DMS153 treated with DMSO at 0.1 percent for 48 hours (cell line): ENCODE measurements at regions not wholly inside any gene's neighbourhood (a gene's known extent, or its start where the extent isn't known, plus 50 kb on each side); places are given as distances from the start of the nearest gene placed in this dataset.
"Not testable (repeated sequence)": the region's sequence is repeated elsewhere in the genome, so short reads cannot be mapped to it uniquely, and the experiment has no call there.

Experiments used
- DNase-seq: peaks from one replicate; lab custom pipeline; 2025; ENCODE audit not compliant: unreplicated experiment; lab: John Stamatoyannopoulos, UW

DNA sequence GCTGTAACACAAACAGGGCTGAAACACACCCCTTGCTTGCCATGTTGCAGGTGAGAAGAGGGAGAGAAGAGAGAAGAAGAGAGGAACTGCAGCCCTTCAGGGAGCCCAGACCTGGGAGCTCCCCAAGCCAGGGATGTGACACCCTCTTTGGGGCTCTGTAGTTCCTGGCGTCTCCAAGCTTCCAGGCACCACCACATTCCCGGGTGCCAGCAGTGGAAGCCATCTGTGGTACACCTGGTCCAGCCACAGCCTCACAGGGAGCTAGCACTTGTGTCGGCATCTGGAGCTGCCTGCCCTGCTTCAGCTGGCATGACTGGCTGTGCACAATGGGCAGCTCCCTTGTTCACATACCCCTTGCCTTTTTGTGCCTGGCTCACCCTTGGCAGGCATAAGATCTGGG lies 182.1 kb downstream of the DEPDC1B start:
- DNase-seq: no peak

DNA sequence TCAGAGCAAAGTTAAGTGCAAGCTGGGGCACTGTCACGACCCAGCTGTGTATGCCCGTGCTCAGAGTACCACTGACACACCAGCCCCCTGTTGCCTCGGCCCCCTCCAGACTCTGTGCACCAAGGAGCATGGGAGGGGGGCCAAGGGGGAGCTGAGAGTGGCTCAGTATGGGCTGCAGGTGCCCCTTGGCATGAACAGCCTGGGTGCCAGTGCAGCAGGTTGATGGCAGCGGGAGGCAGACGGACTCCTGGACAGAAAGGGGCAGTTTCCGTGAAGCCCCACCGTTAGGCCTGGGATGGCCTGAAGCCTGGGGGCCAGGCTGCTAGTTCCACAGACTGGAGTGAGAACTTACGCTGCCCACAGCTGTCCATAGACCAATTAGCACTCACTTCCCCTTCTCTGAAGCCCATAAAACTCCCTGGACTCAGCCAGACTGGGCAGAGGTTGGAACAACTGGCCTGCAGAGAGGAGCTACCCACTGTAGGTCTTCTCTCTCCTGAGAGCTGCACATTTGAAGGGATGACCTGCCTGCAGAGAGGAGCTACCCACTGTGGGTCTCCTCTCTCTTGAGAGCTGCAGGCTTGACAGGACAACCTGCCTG lies 182.8 kb downstream of the DEPDC1B start:
- no peak for DNase-seq

DNA sequence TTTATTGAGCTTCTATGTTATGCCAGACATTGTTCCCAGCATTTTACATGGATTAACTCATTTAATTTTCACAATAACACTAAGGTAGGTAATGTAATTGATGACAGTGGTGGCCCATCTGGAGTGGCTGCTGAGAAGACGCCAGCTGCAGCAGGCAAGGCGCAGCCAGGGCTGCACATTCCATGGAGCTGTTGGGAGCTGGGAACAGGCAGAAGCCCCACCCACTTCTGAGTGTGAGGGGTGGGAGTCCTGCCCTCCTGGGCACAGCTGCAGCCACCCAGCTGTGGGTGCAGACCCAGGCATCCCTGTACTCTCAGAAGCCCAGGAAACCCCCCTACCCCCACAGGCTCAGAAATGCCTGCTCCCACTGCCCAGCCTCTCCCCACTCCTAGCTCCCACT lies 183.3 kb downstream of the DEPDC1B start:
- DNase-seq: no peak

DNA sequence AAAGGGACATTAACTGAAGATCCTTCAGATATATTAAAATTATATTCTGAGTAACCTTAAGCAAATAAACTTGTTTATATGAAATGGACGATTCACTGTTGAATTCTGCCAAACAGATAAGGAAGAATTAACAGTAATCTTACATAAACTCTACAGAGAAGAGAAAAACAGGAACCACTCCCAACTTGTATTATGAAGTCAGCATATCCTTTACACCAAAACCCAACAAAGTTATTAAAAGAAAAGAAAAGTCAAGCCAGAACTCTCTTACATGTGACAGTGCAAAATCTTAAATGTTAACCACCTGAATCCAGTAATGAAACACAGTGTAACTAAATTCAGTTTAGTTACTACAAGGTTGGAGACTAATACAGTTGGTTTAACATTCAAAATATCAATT lies 185.8 kb downstream of the DEPDC1B start:
- no peak for DNase-seq

DNA sequence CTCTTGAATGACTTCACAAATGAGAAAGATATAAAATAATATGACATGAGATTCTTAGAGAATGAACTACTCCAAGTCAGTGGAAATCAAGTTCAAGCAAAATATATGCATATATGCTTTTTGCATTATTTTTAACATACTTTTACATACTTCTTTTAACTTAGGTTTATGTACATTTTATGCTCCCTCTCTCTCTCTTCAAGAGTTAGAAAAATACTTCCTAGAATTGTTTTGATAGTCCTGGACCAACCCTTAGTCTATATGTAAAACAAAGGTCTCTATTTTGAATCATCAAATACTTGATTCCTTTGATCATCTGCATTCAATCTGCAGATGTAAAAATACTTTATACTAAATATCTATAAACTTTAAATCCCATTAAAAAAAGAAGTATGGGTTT lies 187.8 kb downstream of the DEPDC1B start:
- no peak for DNase-seq

DNA sequence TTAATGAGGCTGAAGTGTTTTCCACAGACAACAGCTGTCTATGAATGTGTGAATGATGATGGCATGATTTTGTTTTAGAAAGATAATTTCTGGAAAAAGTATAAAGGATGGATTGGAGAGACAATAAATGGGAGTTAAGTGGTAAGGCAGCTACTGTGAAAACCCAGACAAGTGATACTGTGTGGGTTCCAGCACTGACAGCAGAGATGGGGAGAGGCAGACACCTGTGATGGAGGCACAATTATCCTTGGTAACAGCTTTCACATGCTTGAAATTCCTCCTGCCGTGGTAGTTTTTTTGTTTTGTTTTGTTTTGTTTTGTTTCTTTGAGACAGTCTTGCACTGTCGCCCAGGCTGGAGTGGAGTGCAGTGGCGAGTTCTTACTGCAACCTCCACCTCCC lies 189.3 kb downstream of the DEPDC1B start:
- DNase-seq: no peak

DNA sequence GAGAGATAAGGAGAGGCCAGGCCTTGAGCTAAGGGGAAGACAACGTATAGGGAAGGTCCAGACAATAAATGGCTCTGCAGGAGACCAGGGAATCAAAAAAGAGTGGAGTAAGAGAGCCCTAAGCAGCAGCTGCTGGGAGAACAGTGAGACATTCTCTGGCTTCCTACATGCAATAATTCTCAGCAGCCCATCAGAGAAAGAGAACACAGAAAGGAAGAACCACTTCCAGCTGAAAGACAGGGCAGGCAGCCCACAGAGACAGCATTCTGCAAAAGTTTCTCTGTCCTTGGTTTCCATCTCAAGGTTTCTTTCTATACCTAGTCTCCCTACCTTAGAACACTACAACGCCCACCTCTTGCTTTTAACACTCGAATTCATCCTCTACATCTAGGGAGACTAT lies 189.9 kb downstream of the DEPDC1B start:
- no peak for DNase-seq

DNA sequence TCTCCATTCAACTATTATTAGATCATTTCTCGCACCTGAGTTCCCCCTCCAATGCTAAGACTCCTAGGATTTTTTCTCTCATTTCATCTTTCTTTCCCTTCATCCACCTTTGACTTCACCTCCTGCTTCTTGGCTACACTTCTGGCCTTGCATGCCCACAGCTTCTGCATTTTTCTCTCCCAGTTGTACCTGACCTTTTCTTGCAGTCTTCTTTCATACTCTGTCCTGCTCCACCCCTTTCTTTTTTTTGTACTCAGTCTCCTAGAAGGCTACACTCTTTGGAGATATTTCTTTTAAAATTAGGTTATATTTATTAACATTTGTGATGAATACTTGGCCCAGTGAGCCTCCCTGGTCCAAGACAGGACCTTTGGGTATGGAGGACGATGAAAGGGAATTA lies 190.4 kb downstream of the DEPDC1B start:
- no peak for DNase-seq

DNA sequence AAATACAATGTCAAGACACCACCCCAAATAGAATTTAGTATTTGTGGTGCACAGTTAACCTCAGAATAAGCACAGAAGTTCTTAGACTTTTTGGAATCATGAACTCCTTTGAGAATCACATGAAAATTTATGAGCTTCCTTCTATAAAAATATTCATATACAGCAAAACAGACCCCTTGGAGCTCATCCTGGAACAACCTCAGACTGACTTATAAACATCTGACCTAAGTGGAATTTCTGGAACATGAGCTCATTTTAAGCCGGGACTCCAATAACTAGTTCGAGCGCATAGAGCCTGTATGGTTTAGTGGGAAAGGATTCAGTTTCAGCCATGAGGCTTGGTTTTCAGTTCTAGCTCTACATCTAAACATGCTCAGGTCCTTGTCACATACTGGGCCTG lies 192.3 kb downstream of the DEPDC1B start:
- DNase-seq: no peak

DNA sequence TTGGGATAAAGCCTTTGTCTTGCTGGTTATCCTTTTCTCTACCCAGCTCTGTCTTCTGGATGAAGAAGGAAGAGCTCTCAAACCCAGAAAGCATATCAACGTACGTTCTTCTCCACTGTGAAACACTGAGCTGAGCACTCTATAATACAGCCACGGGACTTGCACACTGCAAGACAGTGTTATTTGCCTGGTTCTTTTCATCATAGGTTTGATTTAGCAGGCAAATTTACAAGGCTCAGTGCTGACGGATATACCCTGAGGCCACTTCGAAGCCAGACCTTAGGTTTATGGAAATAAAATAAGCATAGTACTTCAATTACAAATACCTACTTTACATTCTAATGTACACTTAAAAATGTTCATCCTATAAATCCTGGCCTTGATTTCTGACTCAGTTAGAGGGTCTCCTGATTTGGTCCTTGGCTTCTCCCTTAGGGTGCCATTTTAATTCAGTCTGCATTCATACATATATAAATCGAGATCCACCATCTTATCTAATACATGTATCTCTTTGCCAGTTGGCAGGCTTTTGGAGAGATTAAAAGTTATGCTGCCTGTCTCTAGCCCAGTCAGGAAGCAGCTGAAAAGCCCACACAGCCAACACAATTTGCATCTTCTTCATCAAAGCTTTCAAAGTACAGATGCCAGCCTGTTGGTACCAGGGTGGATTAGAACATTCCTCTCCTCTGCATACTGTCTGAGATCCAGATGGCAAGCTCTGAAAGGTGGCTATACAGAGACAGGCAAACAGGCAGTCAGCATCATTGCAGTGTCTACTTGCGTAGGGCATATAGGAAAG lies 194.4 kb downstream of the DEPDC1B start:
- DNase-seq: no peak

DNA sequence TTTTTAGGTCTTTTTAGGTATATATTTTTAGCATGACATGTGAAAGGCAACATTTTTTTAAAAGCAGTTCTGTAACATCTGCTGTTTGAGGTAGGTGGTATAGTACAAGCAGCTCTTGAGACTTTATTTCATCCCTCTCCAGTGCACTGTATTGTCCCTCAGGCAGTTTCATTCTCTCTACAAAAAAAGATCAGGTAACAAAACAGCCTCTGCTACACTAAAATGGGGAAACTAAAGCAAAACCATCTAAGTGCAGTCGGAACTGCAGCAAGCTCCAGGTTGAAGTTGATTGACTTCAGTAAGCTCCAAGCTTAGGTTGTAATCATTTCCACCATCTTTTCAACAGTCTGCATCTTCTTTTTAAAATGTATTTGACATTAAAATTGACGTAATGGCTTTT lies 195.6 kb downstream of the DEPDC1B start:
- no peak for DNase-seq

DNA sequence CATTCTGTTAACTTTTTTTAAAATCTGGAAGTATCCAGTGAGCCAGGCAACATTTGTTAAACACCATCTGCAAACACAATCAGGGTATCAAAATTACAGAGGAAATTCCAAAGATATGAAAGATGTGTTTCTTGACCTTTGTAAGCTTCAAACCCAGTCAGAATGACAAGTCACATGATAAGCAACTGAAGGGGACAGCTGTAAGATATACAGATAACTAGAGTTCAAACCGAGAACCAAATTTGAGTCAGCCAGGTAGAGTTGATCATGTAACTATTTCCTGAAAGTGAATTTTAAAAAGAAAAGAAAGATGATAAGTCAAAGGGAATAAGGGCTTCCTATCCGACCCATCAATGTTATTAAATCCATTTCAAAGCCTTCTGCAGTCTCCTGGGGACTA lies 196.2 kb downstream of the DEPDC1B start:
- no peak for DNase-seq

DNA sequence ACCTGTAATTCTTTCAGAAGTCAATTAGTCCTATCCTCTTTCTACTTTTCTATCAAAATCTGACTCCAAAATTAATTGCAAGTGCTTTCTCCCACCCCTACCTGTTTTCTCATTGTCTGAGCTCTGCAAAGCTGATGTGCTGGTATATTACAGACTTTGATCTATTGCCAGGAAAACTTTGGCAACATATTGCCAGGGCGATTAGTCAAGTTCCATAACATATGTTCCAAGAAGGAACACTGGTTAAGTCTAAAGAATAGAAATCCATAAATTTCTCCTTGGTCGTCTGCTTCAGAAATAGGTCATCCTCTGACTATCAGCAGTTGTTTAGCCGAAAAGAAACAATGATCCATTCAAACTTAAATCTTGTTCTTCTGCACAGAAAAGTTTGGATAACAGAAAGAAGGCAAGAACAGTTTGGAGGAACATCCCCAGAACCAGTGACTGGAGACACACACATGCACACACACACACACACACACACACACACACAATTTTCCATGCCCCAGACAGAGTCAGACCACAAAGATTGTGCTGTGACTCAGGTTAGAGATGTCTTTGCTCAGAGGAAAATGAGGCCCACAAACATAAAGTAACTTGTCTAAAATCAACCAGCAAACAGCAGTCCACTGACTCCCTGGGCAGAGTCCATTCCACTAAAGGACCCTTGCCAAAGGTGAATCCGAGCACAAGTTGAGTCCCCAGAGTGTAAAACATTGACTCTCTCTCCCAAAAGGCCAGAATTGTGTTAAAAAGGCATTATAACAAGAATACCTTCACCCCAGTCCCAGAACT lies 202.1 kb downstream of the DEPDC1B start:
- DNase-seq: no peak

DNA sequence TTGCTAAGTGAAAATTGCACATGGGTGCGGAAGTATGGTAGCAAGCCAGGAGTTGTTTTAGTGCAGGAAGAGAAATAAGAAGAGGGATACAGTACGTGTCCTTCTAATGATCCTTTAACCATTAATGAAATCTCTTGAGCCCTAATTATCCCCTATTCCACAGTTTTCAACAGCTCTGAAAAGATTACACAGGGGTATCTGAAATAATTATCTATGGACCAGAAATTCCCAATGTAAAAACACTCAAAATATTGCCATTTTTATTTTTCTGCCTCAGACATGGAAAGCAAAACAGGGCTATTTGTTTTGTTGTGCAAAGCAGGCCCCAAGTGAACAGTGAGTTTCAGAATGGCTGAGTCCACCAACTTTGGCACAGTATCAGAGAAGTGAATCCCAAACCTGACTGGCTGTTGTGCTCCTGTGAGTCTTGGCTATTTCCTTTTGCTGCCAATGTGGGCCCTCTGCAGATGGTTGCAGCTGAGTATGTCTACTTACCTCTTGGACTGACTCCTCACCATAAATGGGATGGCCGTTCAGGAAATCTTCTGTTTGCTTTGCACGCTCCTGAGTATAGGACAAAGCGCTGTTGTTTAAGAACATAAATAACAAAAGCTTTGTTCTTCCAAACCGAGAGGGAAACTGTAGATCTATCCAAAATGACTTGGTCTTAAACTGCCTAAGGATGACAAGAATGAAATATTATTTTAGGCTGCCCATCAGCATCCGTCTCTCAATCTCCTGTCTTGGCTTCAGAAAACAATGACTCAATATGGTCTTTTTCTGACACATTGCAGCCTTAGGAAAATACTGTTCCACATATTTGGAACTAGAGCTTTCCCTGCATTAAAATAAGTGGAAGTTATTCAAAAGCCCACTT lies 204.1 kb downstream of the DEPDC1B start:
- no peak for DNase-seq

DNA sequence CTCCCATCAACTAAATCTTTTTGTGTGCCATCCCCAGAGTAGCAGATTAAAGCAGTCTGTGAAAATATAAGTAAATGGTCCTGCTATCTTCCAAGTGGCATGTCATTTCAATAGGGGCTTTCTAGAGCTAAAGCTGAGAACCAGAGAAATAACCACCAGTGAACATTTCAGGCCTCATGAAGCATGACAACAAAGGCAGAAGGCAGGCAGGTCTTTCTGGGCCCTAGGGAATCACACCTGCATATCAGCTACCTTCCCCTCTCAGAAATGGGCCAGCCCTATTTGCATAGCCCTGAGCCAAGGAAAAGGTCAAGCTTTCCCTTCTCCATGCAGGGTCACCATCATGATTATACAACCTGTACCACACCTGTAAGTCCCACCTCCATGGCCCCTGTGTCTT lies 205.3 kb downstream of the DEPDC1B start:
- no peak for DNase-seq

DNA sequence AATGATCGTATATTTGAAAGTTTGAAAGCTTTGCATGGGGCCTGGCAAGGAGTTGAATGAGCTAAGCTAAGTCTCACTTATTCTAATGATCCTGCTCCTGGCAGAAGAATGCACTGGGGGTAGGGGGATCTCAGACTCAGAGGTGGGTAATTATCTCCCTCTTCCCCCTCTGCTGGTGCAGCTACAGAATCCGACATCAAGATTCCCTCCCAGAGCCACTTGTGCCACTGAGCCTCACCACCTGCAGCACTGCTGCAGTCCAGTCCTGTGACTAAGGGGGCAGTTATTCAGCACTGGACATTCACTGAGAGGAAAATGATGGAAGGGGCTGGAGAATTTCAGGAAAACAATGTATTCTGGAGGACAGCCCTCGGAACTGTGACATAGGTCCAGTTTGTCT lies 205.8 kb downstream of the DEPDC1B start:
- DNase-seq: no peak

DNA sequence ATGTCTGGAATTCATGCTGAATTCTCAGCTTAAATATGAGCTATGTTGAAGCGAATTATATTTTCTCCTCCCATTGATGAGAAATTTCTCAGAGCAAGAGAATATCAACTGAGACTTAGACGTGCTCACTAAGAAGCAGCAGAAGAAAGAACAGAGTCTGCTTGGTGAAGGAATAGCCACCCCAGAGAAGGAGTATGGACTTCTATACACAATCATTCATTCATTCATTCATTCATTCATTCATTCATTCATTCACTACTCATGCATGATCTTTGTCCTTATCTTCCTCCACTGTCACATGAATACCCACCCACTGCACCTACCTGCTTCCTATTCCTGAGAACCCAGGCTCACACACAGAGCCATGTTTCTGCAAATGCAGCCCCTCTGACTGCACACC lies 206.6 kb downstream of the DEPDC1B start:
- DNase-seq: no peak

DNA sequence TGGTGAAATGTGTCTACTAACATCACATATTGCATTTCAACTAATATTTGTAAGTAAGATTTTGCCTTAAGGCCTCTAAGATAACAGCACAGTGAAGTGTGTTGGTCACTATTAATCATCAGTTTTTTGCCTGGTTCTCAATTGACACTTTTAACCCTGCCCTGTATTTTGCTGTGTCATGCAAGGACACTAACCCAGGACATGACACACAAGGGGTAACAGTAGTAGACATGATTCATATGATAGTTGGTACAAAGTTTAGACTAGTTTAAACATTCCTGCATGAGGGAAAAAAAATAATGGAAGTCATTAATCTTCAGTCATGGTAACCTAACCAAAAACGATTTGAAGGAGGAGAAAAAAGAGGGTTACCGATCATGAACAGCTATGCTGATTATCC lies 207.0 kb downstream of the DEPDC1B start:
- DNase-seq: no peak

DNA sequence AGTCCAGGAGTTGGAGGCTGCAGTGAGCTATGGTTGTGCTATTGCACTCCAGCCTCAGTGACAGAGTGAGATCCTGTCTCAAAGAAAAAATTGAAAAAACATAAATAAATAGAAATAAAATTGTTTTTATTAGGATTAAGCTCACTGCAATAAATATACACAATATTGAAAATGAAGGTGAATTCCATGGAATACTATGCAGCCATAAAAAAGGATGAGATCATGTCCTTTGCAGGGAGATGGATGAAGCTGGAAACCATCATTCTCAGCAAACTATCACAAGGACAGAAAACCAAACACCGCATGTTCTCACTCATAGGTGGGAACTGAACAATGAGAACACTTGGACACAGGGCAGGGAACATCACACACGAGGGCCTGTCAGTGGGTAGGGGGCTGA lies 207.6 kb downstream of the DEPDC1B start:
- not testable (repeated sequence) for DNase-seq

DNA sequence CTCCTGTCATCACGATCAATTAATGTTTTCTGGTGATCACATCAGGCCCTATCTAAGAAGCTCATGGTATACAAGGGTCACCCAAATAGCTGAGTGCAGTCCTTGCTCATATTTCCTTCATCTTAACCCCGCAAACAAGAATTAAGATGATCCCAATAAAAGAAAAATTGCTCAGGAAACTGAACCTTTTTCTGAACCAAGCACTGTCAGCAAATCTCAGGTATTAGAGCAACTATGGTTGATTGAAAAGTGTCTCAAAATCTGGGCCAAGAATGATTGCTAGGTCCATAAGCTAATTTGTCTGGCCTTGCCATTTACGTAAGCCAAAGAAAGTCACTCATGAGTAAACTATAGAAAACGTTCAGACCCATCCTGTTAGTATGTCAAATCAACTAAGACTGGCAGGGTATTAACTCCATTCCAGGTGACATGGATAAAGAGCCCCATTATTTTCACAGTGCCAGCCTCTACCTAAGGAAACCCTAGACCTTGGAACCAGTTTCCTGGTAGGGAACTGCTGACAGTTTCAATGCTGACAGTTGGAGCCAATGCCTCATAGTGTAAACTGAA lies 209.3 kb downstream of the DEPDC1B start:
- no peak for DNase-seq

DNA sequence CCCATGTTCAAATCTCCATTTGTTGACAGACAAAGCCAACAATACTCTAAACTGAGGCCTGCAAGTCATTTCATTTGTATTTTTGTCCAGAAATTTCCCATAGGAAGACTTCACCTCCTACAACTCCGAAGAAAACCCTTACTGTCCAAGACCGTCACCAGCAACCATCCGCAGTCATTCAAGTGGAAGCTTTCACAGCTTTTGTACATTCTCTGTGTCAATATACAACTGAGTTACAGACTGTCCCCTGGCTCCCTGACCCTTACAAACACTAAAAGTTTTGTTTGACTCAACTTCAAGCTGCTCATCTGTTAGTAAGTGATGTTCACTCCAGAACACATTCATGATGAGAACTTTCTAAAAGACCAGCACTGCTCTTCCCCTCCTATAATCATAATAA lies 210.1 kb downstream of the DEPDC1B start:
- no peak for DNase-seq
